ENCODE measurements at regions not wholly inside any gene's neighbourhood (a gene's known extent, or its start where the extent isn't known, plus 50 kb on each side); places are given as distances from the start of the nearest gene placed in this dataset.
"Not testable (repeated sequence)": the region's sequence is repeated elsewhere in the genome, so short reads cannot be mapped to it uniquely, and the experiment has no call there.

GRCh38 chr2:199186301-199186751 is 271.4 kb downstream of the SATB2 start:
- POLR2A ChIA-PET (ENCODE audit: unreplicated experiment), result no interaction called here
- DNase-seq, result no peak
- Histone ChIP-seq H4K20me1 (ENCODE audit: low read length) (no peaks in the 10 kb centered on the region), H2AFZ (ENCODE audit: low read length) (no peak overlapping the region), H3K36me3 (ENCODE audit: low read depth, low read length) (no peaks in the 10 kb centered on the region), H3K27ac (ENCODE audit: low read length) (no peak overlapping the region), H3K4me3 (ENCODE audit: low read length) (no peak overlapping the region), H3K9ac (ENCODE audit: low read length) (no peak overlapping the region), H3K9me2 (replicated peaks; ENCODE audit: low read length) (no peaks in the 10 kb centered on the region), H3K27me3 (ENCODE audit: low read length) (0 out of 2 replicates have a peak, but pooled peaks cover 2% of the 10 kb centered on the region), H3K4me2 (ENCODE audit: low read length) (no peak overlapping the region), H3K9me3 (ENCODE audit: low read length) (no peaks in the 10 kb centered on the region), H3F3A (ENCODE audit: low read length, unreplicated experiment) (no peaks in the 10 kb centered on the region), H3K79me2 (ENCODE audit: low read length) (no peaks in the 10 kb centered on the region), H3K4me1 (ENCODE audit: insufficient read depth, low read length) (no peaks in the 10 kb centered on the region)
- intact Hi-C loops (cut with micrococcal nuclease), result no loop called here
- no TSS peak for BruUV-seq (replicated peaks)
- ATAC-seq, result no peak
- CTCF ChIA-PET, result no interaction called here
- TF ChIP-seq EZH2phosphoT487 (IDR thresholded peaks at IDR 0.05; ENCODE audit: borderline replicate concordance, low read length) (no peak), EZH2 (IDR thresholded peaks at IDR 0.05; ENCODE audit: low read length, unreplicated experiment) (no peak), CTCF (conservative IDR thresholded peaks at IDR 0.05; ENCODE audit: low read depth, low read length) (no peak)

- H3K4me1 ChIP-seq (ENCODE audit: insufficient read depth, low read length); H3K9me3 ChIP-seq (ENCODE audit: low read length); ATAC-seq; H3F3A ChIP-seq (ENCODE audit: low read length, unreplicated experiment); H3K27ac ChIP-seq (ENCODE audit: low read length); H3K9ac ChIP-seq (ENCODE audit: low read length); H3K36me3 ChIP-seq (ENCODE audit: low read depth, low read length); H3K79me2 ChIP-seq (ENCODE audit: low read length); POLR2A ChIA-PET (ENCODE audit: unreplicated experiment); H3K9me2 ChIP-seq (replicated peaks; ENCODE audit: low read length); H3K4me2 ChIP-seq (ENCODE audit: low read length); DNase-seq; H4K20me1 ChIP-seq (ENCODE audit: low read length); BruUV-seq (replicated peaks); H2AFZ ChIP-seq (ENCODE audit: low read length); intact Hi-C loops (cut with micrococcal nuclease); H3K27me3 ChIP-seq (ENCODE audit: low read length); H3K4me3 ChIP-seq (ENCODE audit: low read length); CTCF ChIA-PET: not testable (repeated sequence)
Measured at GRCh38 chr2:199185174-199185573, 272.6 kb downstream of the SATB2 start.

DNA sequence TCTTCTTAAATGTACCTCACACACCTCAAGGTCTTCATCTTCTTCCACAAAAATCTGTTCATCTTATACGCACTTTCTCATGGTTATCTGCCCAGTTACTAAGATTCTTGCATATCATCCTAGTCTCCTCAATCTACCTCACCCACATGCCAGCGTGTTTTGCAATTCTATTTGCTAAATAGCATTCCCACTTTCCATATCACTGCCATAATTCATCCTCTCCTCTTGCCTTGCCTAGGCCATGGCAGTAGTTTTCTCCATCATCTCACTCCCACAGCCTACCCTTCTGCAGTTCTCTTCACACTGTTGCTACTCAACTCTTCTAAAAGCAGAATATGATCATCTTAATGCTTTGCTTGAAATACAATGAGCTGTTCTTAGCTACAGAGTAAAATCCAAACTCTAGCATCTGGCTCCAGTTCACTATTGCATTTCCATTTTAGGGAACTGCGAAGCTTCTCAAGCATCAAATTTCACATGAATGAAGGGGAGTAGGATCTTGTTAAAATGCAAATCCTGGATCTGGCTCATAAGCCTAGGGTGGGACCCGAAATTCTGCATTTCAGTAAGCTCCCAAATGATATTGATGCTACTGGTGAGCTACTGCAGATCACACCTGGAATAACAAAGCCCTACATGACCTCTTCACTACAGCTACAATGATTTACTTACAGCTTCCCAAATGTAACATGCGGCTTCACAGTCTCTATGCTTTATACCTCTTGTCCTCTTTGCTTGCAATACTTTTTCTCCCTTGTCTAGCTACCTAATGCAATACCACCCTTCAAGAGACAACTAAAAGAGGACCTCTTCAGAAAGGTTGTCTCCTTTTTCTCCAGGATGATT is 293.9 kb downstream of the SATB2 start:
- H3K4me3 ChIP-seq (ENCODE audit: low read length), result no peak overlapping the region

More for the DNA sequence above, 293.9 kb downstream of the SATB2 start:
- intact Hi-C loops (cut with micrococcal nuclease), result no loop called here
- H3K9me3 ChIP-seq (ENCODE audit: low read length), result no peaks in the 10 kb centered on the region
- H3K79me2 ChIP-seq (ENCODE audit: low read length), result no peaks in the 10 kb centered on the region
- no peak overlapping the region for H2AFZ ChIP-seq (ENCODE audit: low read length)
- peaks cover 9% of the 10 kb centered on the region for H3K4me1 ChIP-seq (ENCODE audit: insufficient read depth, low read length)
- H3K4me2 ChIP-seq (ENCODE audit: low read length), result no peak overlapping the region
- POLR2A ChIA-PET (ENCODE audit: unreplicated experiment), result no interaction called here
- H3K36me3 ChIP-seq (ENCODE audit: low read depth, low read length), result no peaks in the 10 kb centered on the region
- H3K9ac ChIP-seq (ENCODE audit: low read length), result no peak overlapping the region
- no peaks in the 10 kb centered on the region for H4K20me1 ChIP-seq (ENCODE audit: low read length)
- H3F3A ChIP-seq (ENCODE audit: low read length, unreplicated experiment), result no peaks in the 10 kb centered on the region
- DNase-seq (no peak), ATAC-seq (no peak)
- TF ChIP-seq CTCF (conservative IDR thresholded peaks at IDR 0.05; ENCODE audit: low read depth, low read length), result no peak
- CTCF ChIA-PET, result no interaction called here
- H3K27me3 ChIP-seq (ENCODE audit: low read length), result no peaks in the 10 kb centered on the region
- no peak overlapping the region for H3K27ac ChIP-seq (ENCODE audit: low read length)
- H3K9me2 ChIP-seq (replicated peaks; ENCODE audit: low read length), result no peaks in the 10 kb centered on the region
- BruUV-seq (replicated peaks), result no TSS peak

Measured in PC-3 (cell line).